Panc1 (cell line): ENCODE measurements at regions not wholly inside any gene's neighbourhood (a gene's known extent, or its start where the extent isn't known, plus 50 kb on each side); places are given as distances from the start of the nearest gene placed in this dataset.
"Not testable (repeated sequence)": the region's sequence is repeated elsewhere in the genome, so short reads cannot be mapped to it uniquely, and the experiment has no call there.

Experiments used
- ATAC-seq: fragments of 200-7000 bp; cut with Tn5 transposase; 2 replicates; pipeline ENCODE4 v1.9.1; 2020; ENCODE audit warnings: mild to moderate bottlenecking, moderate library complexity
- BruUV-seq: library from RNA; stranded (reverse); fragments of 400-500 nt; replicated peaks from 2 replicates; lab custom pipeline; 2021; lab: Mats Ljungman, UMichigan
- CTCF ChIA-PET: fragments of 300-600 bp; sonication (Branson Sonifier 250); formaldehyde crosslinking; loops from one replicate; lab custom pipeline; 2022; ENCODE audit warnings: antibody characterized with exemption; lab: Charles Lee
- POLR2A ChIA-PET: fragments of 300-600 bp; sonication (Branson Sonifier 250); formaldehyde crosslinking; loops from one replicate; lab custom pipeline; 2022; ENCODE audit warnings: antibody characterized with exemption; lab: Charles Lee
- DNase-seq: peaks from one replicate; pipeline ENCODE4 v3.0.0-alpha.2; 2010; ENCODE audit warnings: low read depth, low spot score
- H3K27ac ChIP-seq: 2 replicates; pipeline ENCODE4 v1.5.1; 2011; ENCODE audit warnings: mild to moderate bottlenecking, low read length, inconsistent platforms
- H3K27me3 ChIP-seq: fragments of 200-500 bp; sonication (Bioruptor generic); 2 replicates; pipeline ENCODE4 v1.6.0; 2014; ENCODE audit warnings: low read length, inconsistent platforms; ENCODE audit not compliant: control insufficient read depth, insufficient read depth
- H3K36me3 ChIP-seq: fragments of 200-500 bp; sonication (Bioruptor generic); 2 replicates; pipeline ENCODE4 v1.5.1; 2014; ENCODE audit warnings: inconsistent platforms, mild to moderate bottlenecking, low read length, moderate library complexity; ENCODE audit not compliant: control insufficient read depth, insufficient read depth
- H3K4me1 ChIP-seq: 2 replicates; pipeline ENCODE4 v1.5.1; 2011; ENCODE audit warnings: inconsistent platforms, mild to moderate bottlenecking, low read length, moderate library complexity; ENCODE audit not compliant: control insufficient read depth, insufficient read depth
- H3K4me3 ChIP-seq, 2 experiments: 2 replicates each; pipeline ENCODE4 v1.5.1; 2011 to 2012; ENCODE audit warnings: low read depth in 2 of 2, low read length in 2 of 2, mild to moderate bottlenecking in 2 of 2, inconsistent platforms in 1 of 2, moderate library complexity in 1 of 2
- H3K9me3 ChIP-seq: fragments of 200-500 bp; sonication (Bioruptor generic); 2 replicates; pipeline ENCODE4 v1.5.1; 2014; ENCODE audit warnings: low read depth, mild to moderate bottlenecking, inconsistent platforms, low read length, moderate library complexity; ENCODE audit not compliant: control insufficient read depth, insufficient read depth
- CTCF ChIP-seq: fragments of 450-650 bp; IDR thresholded peaks from 2 replicates; pipeline ENCODE4 v1.5.1; 2017; ENCODE audit warnings: mild to moderate bottlenecking
- POLR2AphosphoS5 ChIP-seq: IDR thresholded peaks from 2 replicates; pipeline ENCODE4 v1.6.1; 2012; ENCODE audit warnings: mild to moderate bottlenecking, low read depth, low read length, moderate library complexity
- REST ChIP-seq, 2 experiments: IDR thresholded peaks; 2 replicates each; pipeline ENCODE4 v1.6.1; 2011 to 2012; ENCODE audit warnings: low read depth in 2 of 2, control low read depth in 1 of 2, low read length in 1 of 2, mild to moderate bottlenecking in 1 of 2, moderate library complexity in 1 of 2; ENCODE audit not compliant: insufficient read depth in 1 of 2
- SIN3A ChIP-seq: IDR thresholded peaks from 2 replicates; pipeline ENCODE4 v1.6.1; 2012; ENCODE audit warnings: low read depth, mild to moderate bottlenecking, low read length, moderate library complexity, borderline replicate concordance; ENCODE audit not compliant: insufficient read depth
- TCF7L2 ChIP-seq: IDR thresholded peaks from 2 replicates; pipeline ENCODE4 v1.6.1; 2011; ENCODE audit warnings: mild to moderate bottlenecking, low read depth, low read length, inconsistent platforms
- in situ Hi-C: cut with HindIII; loops from 2 replicates; pipeline ENCODE4 v1.10.0; 2016; ENCODE audit warnings: low sequenced_read_pairs, low pct_unique_long_range_greater_than_20kb
- intact Hi-C: fragments of 100-400 bp; cut with micrococcal nuclease; formaldehyde crosslinking; loops from one replicate; pipeline ENCODE4 v1.10.0; 2022; ENCODE audit not compliant: unreplicated experiment

DNA sequence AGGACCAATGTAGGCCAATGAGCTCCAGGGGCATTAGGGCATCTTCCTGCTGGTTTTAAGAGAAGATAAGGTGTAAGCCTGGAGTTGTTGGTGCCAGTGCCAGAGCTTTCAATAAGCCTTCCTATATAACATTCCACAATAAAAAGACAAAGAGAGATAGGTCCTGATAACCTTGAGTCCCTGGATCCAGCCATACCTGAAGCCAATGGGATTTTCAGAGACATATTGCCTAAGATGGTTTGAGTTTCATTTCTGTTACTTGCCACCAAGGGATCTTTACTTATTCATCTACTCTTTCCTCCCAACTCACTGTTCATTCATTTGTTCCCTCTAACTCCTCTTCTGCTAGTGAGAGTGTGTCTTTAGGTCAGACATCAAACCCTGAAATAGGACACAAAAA is 68.8 kb upstream of the CAPZB start:
- no peak for ATAC-seq
- H3K4me3 ChIP-seq = no peak overlapping the region
- in situ Hi-C loops = no loop called here
- ChIA-PET CTCF (no interaction called here), POLR2A (interaction anchor here (0.8 kb wide), 1 partner anchor 10 kb away, joined by 6 read pairs; no protein-coding TSS in a partner anchor)
- no peak overlapping the region for H3K27ac ChIP-seq
- BruUV-seq = no TSS peak
- no peaks in the 10 kb centered on the region for H3K4me1 ChIP-seq
- no peaks in the 10 kb centered on the region for H3K27me3 ChIP-seq
- no peaks in the 10 kb centered on the region for H3K36me3 ChIP-seq
- intact Hi-C loops = no loop called here
- TF ChIP-seq REST (IDR thresholded peaks at IDR 0.05; ENCODE audit: insufficient read depth in 1 of 2, low read depth in 2 of 2, low read length in 1 of 2) = no peak
- no peak for TF ChIP-seq POLR2AphosphoS5
- TF ChIP-seq CTCF = no peak
- TF ChIP-seq SIN3A = no peak
- TF ChIP-seq TCF7L2 = no peak
- DNase-seq = no peak
- no peaks in the 10 kb centered on the region for H3K9me3 ChIP-seq

- no TSS peak for BruUV-seq
- no peak for ATAC-seq
- intact Hi-C loops = no loop called here
- in situ Hi-C loops = no loop called here
- TF ChIP-seq TCF7L2 = peak; percentile 66
- no peak for TF ChIP-seq POLR2AphosphoS5
- no peak for DNase-seq
- ChIA-PET POLR2A (no interaction called here), CTCF (no interaction called here)
- Histone ChIP-seq H3K36me3 (no peaks in the 10 kb centered on the region), H3K27me3 (no peaks in the 10 kb centered on the region), H3K4me1 (no peaks in the 10 kb centered on the region), H3K4me3 (no peak overlapping the region), H3K27ac (no peak overlapping the region), H3K9me3 (peaks cover 3% of the 10 kb centered on the region; the same call in 1 of the 2 replicates)
Observed at GRCh38 chr1:19552291-19553010, 67.1 kb upstream of the CAPZB start.

GRCh38 chr1:19551837-19552236 is 66.5 kb upstream of the CAPZB start:
- ATAC-seq, CTCF ChIA-PET, in situ Hi-C loops: not testable (repeated sequence)

DNA sequence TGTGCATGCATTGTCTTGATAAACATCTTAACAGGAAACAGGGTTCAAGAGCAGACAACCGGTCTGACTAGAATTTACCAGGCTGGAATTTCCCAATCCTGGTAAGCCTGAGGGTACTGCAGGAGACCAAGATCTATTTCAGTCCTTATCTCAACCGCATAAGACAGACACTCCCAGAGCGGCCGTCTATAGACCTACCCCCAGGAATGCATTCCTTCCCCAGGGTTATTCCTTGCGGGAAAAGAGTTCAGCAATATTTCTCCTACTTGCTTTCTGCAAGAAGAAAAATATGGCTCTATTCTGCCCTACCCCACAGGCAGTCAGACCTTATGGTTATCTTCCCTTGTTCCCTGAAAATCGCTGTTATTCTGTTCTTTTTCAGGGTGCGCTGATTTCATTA is 65.1 kb upstream of the CAPZB start:
- CTCF ChIA-PET, H3K9me3 ChIP-seq, in situ Hi-C loops, H3K27ac ChIP-seq, intact Hi-C loops, ATAC-seq, DNase-seq, H3K36me3 ChIP-seq, H3K4me1 ChIP-seq, H3K27me3 ChIP-seq, BruUV-seq, H3K4me3 ChIP-seq: not testable (repeated sequence)
- POLR2A ChIA-PET = interaction anchor here (0.6 kb wide), 1 partner anchor 64 kb away, joined by 5 read pairs; no protein-coding TSS in a partner anchor

More at GRCh38 chr1:19551837-19552236, 66.5 kb upstream of the CAPZB start:
- H3K4me3 ChIP-seq, H3K9me3 ChIP-seq, BruUV-seq, H3K4me1 ChIP-seq, H3K27ac ChIP-seq, H3K27me3 ChIP-seq, intact Hi-C loops, DNase-seq, H3K36me3 ChIP-seq: not testable (repeated sequence)
- POLR2A ChIA-PET = interaction anchor here (0.7 kb wide), 1 partner anchor 65 kb away, joined by 9 read pairs; no protein-coding TSS in a partner anchor
